ENCODE measurements at regions not wholly inside any gene's neighbourhood (a gene's known extent, or its start where the extent isn't known, plus 50 kb on each side); places are given as distances from the start of the nearest gene placed in this dataset.

DNA sequence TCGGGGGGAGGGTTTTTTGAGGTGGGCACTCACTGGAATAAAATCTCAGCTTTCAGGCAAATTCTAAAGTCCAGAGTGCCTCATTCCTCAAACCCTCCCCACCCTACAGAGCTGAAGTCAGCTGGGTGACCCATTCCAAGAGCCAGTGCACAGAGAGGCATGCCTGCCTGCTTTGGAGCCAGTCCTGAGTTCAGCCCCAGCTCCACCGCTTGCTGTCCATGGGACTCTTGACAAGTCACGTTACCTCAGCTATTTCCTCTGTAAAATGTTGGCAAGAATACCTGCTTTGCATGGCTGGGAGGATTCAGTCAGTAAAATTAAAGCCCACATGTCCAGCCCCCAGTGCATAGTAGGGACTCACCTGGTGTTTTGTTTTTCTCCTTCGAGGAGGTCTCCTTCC lies 125.9 kb upstream of the PJA1 start:
- TF ChIP-seq, protein P1, sequence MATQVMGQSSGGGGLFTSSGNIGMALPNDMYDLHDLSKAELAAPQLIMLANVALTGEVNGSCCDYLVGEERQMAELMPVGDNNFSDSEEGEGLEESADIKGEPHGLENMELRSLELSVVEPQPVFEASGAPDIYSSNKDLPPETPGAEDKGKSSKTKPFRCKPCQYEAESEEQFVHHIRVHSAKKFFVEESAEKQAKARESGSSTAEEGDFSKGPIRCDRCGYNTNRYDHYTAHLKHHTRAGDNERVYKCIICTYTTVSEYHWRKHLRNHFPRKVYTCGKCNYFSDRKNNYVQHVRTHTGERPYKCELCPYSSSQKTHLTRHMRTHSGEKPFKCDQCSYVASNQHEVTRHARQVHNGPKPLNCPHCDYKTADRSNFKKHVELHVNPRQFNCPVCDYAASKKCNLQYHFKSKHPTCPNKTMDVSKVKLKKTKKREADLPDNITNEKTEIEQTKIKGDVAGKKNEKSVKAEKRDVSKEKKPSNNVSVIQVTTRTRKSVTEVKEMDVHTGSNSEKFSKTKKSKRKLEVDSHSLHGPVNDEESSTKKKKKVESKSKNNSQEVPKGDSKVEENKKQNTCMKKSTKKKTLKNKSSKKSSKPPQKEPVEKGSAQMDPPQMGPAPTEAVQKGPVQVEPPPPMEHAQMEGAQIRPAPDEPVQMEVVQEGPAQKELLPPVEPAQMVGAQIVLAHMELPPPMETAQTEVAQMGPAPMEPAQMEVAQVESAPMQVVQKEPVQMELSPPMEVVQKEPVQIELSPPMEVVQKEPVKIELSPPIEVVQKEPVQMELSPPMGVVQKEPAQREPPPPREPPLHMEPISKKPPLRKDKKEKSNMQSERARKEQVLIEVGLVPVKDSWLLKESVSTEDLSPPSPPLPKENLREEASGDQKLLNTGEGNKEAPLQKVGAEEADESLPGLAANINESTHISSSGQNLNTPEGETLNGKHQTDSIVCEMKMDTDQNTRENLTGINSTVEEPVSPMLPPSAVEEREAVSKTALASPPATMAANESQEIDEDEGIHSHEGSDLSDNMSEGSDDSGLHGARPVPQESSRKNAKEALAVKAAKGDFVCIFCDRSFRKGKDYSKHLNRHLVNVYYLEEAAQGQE (IDR thresholded peaks at IDR 0.05; ENCODE audit: borderline replicate concordance), result no peak
- no peak for TF ChIP-seq POLR2AphosphoS5 (IDR thresholded peaks at IDR 0.05)
- no peak for TF ChIP-seq RAD21 (conservative IDR thresholded peaks at IDR 0.05)
